Umbilical cord (tissue), 1 donor: ENCODE measurements at regions not wholly inside any gene's neighbourhood (a gene's known extent, or its start where the extent isn't known, plus 50 kb on each side); places are given as distances from the start of the nearest gene placed in this dataset.
"Not testable (repeated sequence)": the region's sequence is repeated elsewhere in the genome, so short reads cannot be mapped to it uniquely, and the experiment has no call there.

Experiments used
- DNase-seq: peaks from one replicate; pipeline ENCODE4 v3.0.0-alpha.2; 2015; ENCODE audit warnings: low spot score

- DNase-seq, result peak; percentile 33
Measured at GRCh38 chr7:81064426-81064825, 145.6 kb upstream of the SEMA3C start.

- no peak for DNase-seq
Measured at GRCh38 chr7:81062755-81063154, 143.9 kb upstream of the SEMA3C start.

GRCh38 chr7:81057469-81057868, 138.6 kb upstream of the SEMA3C start:
- DNase-seq, result not testable (repeated sequence)

GRCh38 chr7:81053623-81054022, 134.8 kb upstream of the SEMA3C start:
- no peak for DNase-seq

- DNase-seq, result no peak
Measured at GRCh38 chr7:81051811-81052413, 133.1 kb upstream of the SEMA3C start.

GRCh38 chr7:81045491-81046030, 126.7 kb upstream of the SEMA3C start:
- no peak for DNase-seq

- DNase-seq, result not testable (repeated sequence)
Measured at GRCh38 chr7:81042646-81043045, 123.8 kb upstream of the SEMA3C start.

- no peak for DNase-seq
Measured at GRCh38 chr7:81040496-81040895, 121.6 kb upstream of the SEMA3C start.

GRCh38 chr7:81036871-81037270, 118.0 kb upstream of the SEMA3C start:
- no peak for DNase-seq

GRCh38 chr7:81036057-81036456, 117.2 kb upstream of the SEMA3C start:
- DNase-seq, result no peak

- no peak for DNase-seq
Measured at GRCh38 chr7:81031996-81032395, 113.1 kb upstream of the SEMA3C start.

- DNase-seq, result no peak
Measured at GRCh38 chr7:81031243-81031642, 112.4 kb upstream of the SEMA3C start.

- DNase-seq, result no peak
Measured at GRCh38 chr7:81030472-81030871, 111.6 kb upstream of the SEMA3C start.

GRCh38 chr7:81029511-81029910, 110.7 kb upstream of the SEMA3C start:
- no peak for DNase-seq

- DNase-seq, result no peak
Measured at GRCh38 chr7:81025360-81025759, 106.5 kb upstream of the SEMA3C start.

- DNase-seq, result no peak
Measured at GRCh38 chr7:81014908-81015307, 96.1 kb upstream of the SEMA3C start.

- no peak for DNase-seq
Measured at GRCh38 chr7:81014266-81014665, 95.4 kb upstream of the SEMA3C start.

- peak; percentile 37 for DNase-seq
Measured at GRCh38 chr7:81013083-81013817, 94.4 kb upstream of the SEMA3C start.

- DNase-seq, result no peak
Measured at GRCh38 chr7:81008901-81009300, 90.0 kb upstream of the SEMA3C start.

- peak; percentile 77 for DNase-seq
Measured at GRCh38 chr7:81007051-81007450, 88.2 kb upstream of the SEMA3C start.

GRCh38 chr7:81005254-81005653, 86.4 kb upstream of the SEMA3C start:
- DNase-seq, result no peak

GRCh38 chr7:81004098-81004497, 85.2 kb upstream of the SEMA3C start:
- no peak for DNase-seq

GRCh38 chr7:81003326-81003725, 84.5 kb upstream of the SEMA3C start:
- no peak for DNase-seq
